Gastrocnemius medialis (tissue), 4 donors: ENCODE measurements at regions not wholly inside any gene's neighbourhood (a gene's known extent, or its start where the extent isn't known, plus 50 kb on each side); places are given as distances from the start of the nearest gene placed in this dataset.

ENCODE experiments used
- CTCF ChIP-seq, 5 experiments: fragments of 450-650 bp in 3 of 5; fragments of 200-600 bp in 2 of 5; sonication (generic) in 2 of 5; IDR thresholded peaks in 4 of 5; conservative IDR thresholded peaks in 1 of 5; 1 replicate in 4 of 5; 2 replicates in 1 of 5; pipeline ENCODE4 v1.5.1; 2016 to 2019; ENCODE audit warnings: antibody characterized with exemption in 5 of 5, mild to moderate bottlenecking in 3 of 5, moderate library complexity in 3 of 5
- POLR2A ChIP-seq, 2 donors: fragments of 450-650 bp; IDR thresholded peaks; one replicate each; pipeline ENCODE4 v1.6.1; 2017; ENCODE audit warnings: antibody characterized with exemption in 2 of 2, mild to moderate bottlenecking in 2 of 2, moderate library complexity in 2 of 2

GRCh38 chr7:12957487-12957886, 270.1 kb downstream of the ARL4A start:
- TF ChIP-seq POLR2A (IDR thresholded peaks at IDR 0.05) (no peak), CTCF (IDR thresholded peaks at IDR 0.05 in 4 of 5, conservative IDR thresholded peaks at IDR 0.05 in 1 of 5) (no peak)
